ENCODE measurements at regions not wholly inside any gene's neighbourhood (a gene's known extent, or its start where the extent isn't known, plus 50 kb on each side); places are given as distances from the start of the nearest gene placed in this dataset.

GRCh38 chr13:24108615-24108965 is 51.9 kb upstream of the SPATA13 start:
- ChIA-PET CTCF (no interaction called here), POLR2A (no interaction called here)
- no peak overlapping the region for H3K27ac ChIP-seq (ENCODE audit: low read depth in 1 of 2, low read length in 2 of 2)
- H3K27me3 ChIP-seq (ENCODE audit: control insufficient read depth in 1 of 2, insufficient read depth in 2 of 2, low read length in 2 of 2), result peaks cover 0 to 3% of the 10 kb centered on the region in 2 experiments
- ATAC-seq (ENCODE audit: poor library complexity), result no peak
- intact Hi-C loops (cut with DNase I, micrococcal nuclease), result no loop called here
- H3K36me3 ChIP-seq (ENCODE audit: insufficient read depth, low read length), result no peaks in the 10 kb centered on the region
- Mint-ChIP-seq H3K27ac (no peak overlapping the region), H3K27me3 (no peaks in the 10 kb centered on the region), H3K4me3 (no peak overlapping the region), H3K4me1 (ENCODE audit: low read depth) (no peaks in the 10 kb centered on the region), H3K36me3 (ENCODE audit: low read depth) (no peaks in the 10 kb centered on the region), H3K9me3 (no peaks in the 10 kb centered on the region)
- no peak for TF ChIP-seq CTCF (IDR thresholded peaks at IDR 0.05)
- H3K9me3 ChIP-seq (ENCODE audit: control insufficient read depth in 1 of 2, insufficient read depth in 1 of 2, low read length in 2 of 2), result no peaks in the 10 kb centered on the region
- H3K4me3 ChIP-seq (ENCODE audit: low read length), result no peak overlapping the region
- H3K4me1 ChIP-seq (ENCODE audit: insufficient read depth, low read length), result no peaks in the 10 kb centered on the region
- no peak for DNase-seq

- H3K27me3 Mint-ChIP-seq, result no peaks in the 10 kb centered on the region
- Histone ChIP-seq H3K27me3 (ENCODE audit: control insufficient read depth in 1 of 2, insufficient read depth in 2 of 2, low read length in 2 of 2) (peaks cover 0 to 3% of the 10 kb centered on the region in 2 experiments), H3K4me1 (ENCODE audit: insufficient read depth, low read length) (no peaks in the 10 kb centered on the region), H3K9me3 (ENCODE audit: control insufficient read depth in 1 of 2, insufficient read depth in 1 of 2, low read length in 2 of 2) (no peaks in the 10 kb centered on the region), H3K4me3 (ENCODE audit: low read length) (no peak overlapping the region), H3K27ac (ENCODE audit: low read depth in 1 of 2, low read length in 2 of 2) (no peak overlapping the region), H3K36me3 (ENCODE audit: insufficient read depth, low read length) (no peaks in the 10 kb centered on the region)
- DNase-seq (no peak), ATAC-seq (ENCODE audit: poor library complexity) (no peak)
- ChIA-PET POLR2A (no interaction called here), CTCF (no interaction called here)
- H3K9me3 Mint-ChIP-seq, result no peaks in the 10 kb centered on the region
- no peak overlapping the region for H3K4me3 Mint-ChIP-seq
- H3K4me1 Mint-ChIP-seq (ENCODE audit: low read depth), result no peaks in the 10 kb centered on the region
- H3K36me3 Mint-ChIP-seq (ENCODE audit: low read depth), result no peaks in the 10 kb centered on the region
- intact Hi-C loops (cut with DNase I, micrococcal nuclease), result no loop called here
- H3K27ac Mint-ChIP-seq, result no peak overlapping the region
- TF ChIP-seq CTCF (IDR thresholded peaks at IDR 0.05), result no peak
Measured at GRCh38 chr13:24110011-24110410, 50.5 kb upstream of the SPATA13 start.

Data from CD4-positive, alpha-beta T cell (primary cell).